SK-N-SH (cell line): ENCODE measurements at regions not wholly inside any gene's neighbourhood (a gene's known extent, or its start where the extent isn't known, plus 50 kb on each side); places are given as distances from the start of the nearest gene placed in this dataset.

Experiments
- CTCF ChIA-PET: fragments of 300-600, 350-600 bp; formaldehyde crosslinking; extraction: SDS; loops from one replicate; lab custom pipeline; 2021; lab: Yijun Ruan, JAX
- POLR2A ChIA-PET: fragments of 350-600 bp; sonication (Branson Sonifier 250); formaldehyde crosslinking; extraction: SDS; loops from one replicate; lab custom pipeline; 2020; ENCODE audit warnings: antibody characterized with exemption, inconsistent platforms; lab: Yijun Ruan, JAX
- DNase-seq: peaks from one replicate; pipeline ENCODE4 v3.0.0; 2012
- H2AFZ ChIP-seq: fragments of 200-600 bp; sonication (generic); 2 replicates; pipeline ENCODE4 v1.8.1; 2016; ENCODE audit warnings: antibody characterized with exemption, mild to moderate bottlenecking, low read depth
- H3F3A ChIP-seq: fragments of 200-600 bp; sonication (generic); replicated peaks from 2 replicates; pipeline ENCODE3; 2016; ENCODE audit warnings: antibody characterized with exemption, mild to moderate bottlenecking; ENCODE audit not compliant: insufficient read depth
- H3K27ac ChIP-seq, 2 experiments: fragments of 200-500 bp in 1 of 2; fragments of 200-600 bp in 1 of 2; sonication (Bioruptor generic) in 1 of 2; sonication (generic), shearing (Covaris generic) in 1 of 2; 2 replicates each; pipeline versions ENCODE4 v1.5.1 to v1.6.1; 2014 to 2016; ENCODE audit warnings: low read depth in 2 of 2, inconsistent platforms in 1 of 2, low read length in 1 of 2, mild to moderate bottlenecking in 1 of 2, mixed read lengths in 1 of 2
- H3K27me3 ChIP-seq: fragments of 200-600 bp; sonication (generic), shearing (Covaris generic); 2 replicates; pipeline ENCODE4 v1.6.1; 2016; ENCODE audit warnings: mixed run types; ENCODE audit not compliant: insufficient read depth
- H3K36me3 ChIP-seq, 2 experiments: fragments of 200-500 bp in 1 of 2; fragments of 200-600 bp in 1 of 2; sonication (Bioruptor generic) in 1 of 2; sonication (generic) in 1 of 2; replicated peaks in 1 of 2; 2 replicates each; pipeline versions ENCODE3 to v1.5.1; 2014 to 2016; ENCODE audit warnings: low read length in 1 of 2, mild to moderate bottlenecking in 1 of 2; ENCODE audit not compliant: insufficient read depth in 2 of 2, control insufficient read depth in 1 of 2
- H3K4me1 ChIP-seq, 2 experiments: fragments of 200-500 bp in 1 of 2; fragments of 200-600 bp in 1 of 2; sonication (Bioruptor generic) in 1 of 2; sonication (generic), shearing (Covaris generic) in 1 of 2; 2 replicates each; pipeline versions ENCODE4 v1.5.1 to v1.6.1; 2014 to 2016; ENCODE audit warnings: low read depth in 1 of 2, low read length in 1 of 2, mixed run types in 1 of 2; ENCODE audit not compliant: insufficient read depth in 2 of 2, control insufficient read depth in 1 of 2
- H3K4me2 ChIP-seq: fragments of 200-600 bp; sonication (generic), shearing (Covaris generic); 2 replicates; pipeline ENCODE4 v1.6.1; 2017; ENCODE audit warnings: mixed run types
- H3K4me3 ChIP-seq, 2 experiments: fragments of 200-500 bp in 1 of 2; fragments of 200-600 bp in 1 of 2; sonication (Bioruptor generic) in 1 of 2; sonication (generic), shearing (Covaris generic) in 1 of 2; 2 replicates each; pipeline versions ENCODE4 v1.5.1 to v1.8.1; 2014 to 2016; ENCODE audit warnings: low read depth in 2 of 2, inconsistent platforms in 1 of 2, low read length in 1 of 2, mild to moderate bottlenecking in 1 of 2, mixed read lengths in 1 of 2, moderate library complexity in 1 of 2
- H3K79me2 ChIP-seq: fragments of 200-600 bp; sonication (generic); 2 replicates; pipeline ENCODE4 v1.8.1; 2017; ENCODE audit warnings: mild to moderate bottlenecking; ENCODE audit not compliant: insufficient read depth
- H3K9ac ChIP-seq: fragments of 200-600 bp; sonication (generic); 2 replicates; pipeline ENCODE4 v1.6.1; 2017; ENCODE audit warnings: mixed run types
- H3K9me2 ChIP-seq: fragments of 200-600 bp; sonication (generic); 2 replicates; pipeline ENCODE4 v1.6.1; 2017; ENCODE audit warnings: mixed run types
- H3K9me3 ChIP-seq: fragments of 200-600 bp; sonication (generic); 2 replicates; pipeline ENCODE4 v1.6.1; 2017; ENCODE audit warnings: mixed run types, mild to moderate bottlenecking, moderate library complexity
- H4K20me1 ChIP-seq: fragments of 200-600 bp; sonication (generic); 2 replicates; pipeline ENCODE4 v1.6.1; 2017; ENCODE audit warnings: mild to moderate bottlenecking, mixed run types; ENCODE audit not compliant: insufficient read depth
- FOSL2 ChIP-seq: IDR thresholded peaks from 2 replicates; pipeline ENCODE4 v1.4.0; 2012; ENCODE audit warnings: low read depth, mild to moderate bottlenecking, moderate library complexity, borderline replicate concordance
- FOXM1 ChIP-seq: IDR thresholded peaks from 2 replicates; pipeline ENCODE4 v1.4.0; 2012; ENCODE audit warnings: low read depth, mild to moderate bottlenecking
- IRF3 ChIP-seq: fragments of 150-350 bp; IDR thresholded peaks from 2 replicates; pipeline ENCODE4 v1.6.1; 2016; ENCODE audit warnings: mild to moderate bottlenecking, low read depth, low read length
- MAX ChIP-seq: IDR thresholded peaks from 2 replicates; pipeline ENCODE4 v1.4.0; 2012; ENCODE audit warnings: low read depth
- MEF2A ChIP-seq: IDR thresholded peaks from 2 replicates; pipeline ENCODE4 v1.4.0; 2012; ENCODE audit warnings: low read depth, borderline replicate concordance
- RAD21 ChIP-seq: IDR thresholded peaks from 2 replicates; pipeline ENCODE4 v1.6.1; 2012; ENCODE audit warnings: mild to moderate bottlenecking, low read length
- TCF12 ChIP-seq: IDR thresholded peaks from 2 replicates; pipeline ENCODE4 v1.4.0; 2012
- USF1 ChIP-seq: IDR thresholded peaks from 2 replicates; pipeline ENCODE4 v1.4.0; 2012; ENCODE audit warnings: low read depth, borderline replicate concordance
- YY1 ChIP-seq: IDR thresholded peaks from 2 replicates; pipeline ENCODE4 v1.4.0; 2012; ENCODE audit warnings: low read depth, mild to moderate bottlenecking
- WGBS: methylation state at CpG from one replicate; pipeline ENCODE4 v1.1.6; 2017; ENCODE audit warnings: low lambda C conversion rate; 5-methylcytosine and 5-hydroxymethylcytosine counted together

GRCh38 chr11:43557553-43558110, 122.9 kb upstream of the HSD17B12 start:
- no peak for DNase-seq
- no peak overlapping the region for H3K4me2 ChIP-seq
- no peaks in the 10 kb centered on the region for H3K79me2 ChIP-seq
- H3K9me3 ChIP-seq: no peaks in the 10 kb centered on the region
- no peaks in the 10 kb centered on the region for H3K36me3 ChIP-seq
- H3K27me3 ChIP-seq: peaks cover 18% of the 10 kb centered on the region; the same call in 1 of the 2 replicates
- no peaks in the 10 kb centered on the region for H3K9me2 ChIP-seq
- no peak overlapping the region for H2AFZ ChIP-seq
- CTCF ChIA-PET: interaction anchor here (0.9 to 4.5 kb wide), 5 partner anchors 10 to 54 kb away, joined by 3 to 57 read pairs (median 16); no protein-coding TSS in a partner anchor
- H3K9ac ChIP-seq: no peak overlapping the region
- TF ChIP-seq RAD21: peak; percentile 23; the same call in 1 of the 2 replicates
- no peak for TF ChIP-seq FOXM1
- TF ChIP-seq USF1: no peak
- no peak for TF ChIP-seq YY1
- no peak for TF ChIP-seq FOSL2
- no peaks in the 10 kb centered on the region for H4K20me1 ChIP-seq
- 23% methylated on average over 13 of the region's 13 CpGs for WGBS
- H3F3A ChIP-seq: no peaks in the 10 kb centered on the region
- POLR2A ChIA-PET: no interaction called here
- H3K27ac ChIP-seq: no peak overlapping the region
- H3K4me1 ChIP-seq: peaks cover 0 to 2% of the 10 kb centered on the region in 2 experiments; a peak in 2 of 4 replicates
- no peak overlapping the region for H3K4me3 ChIP-seq

GRCh38 chr11:43558146-43558545, 122.4 kb upstream of the HSD17B12 start:
- Histone ChIP-seq H3F3A (no peaks in the 10 kb centered on the region), H3K4me1 (peaks cover 0 to 2% of the 10 kb centered on the region in 2 experiments; a peak in 2 of 4 replicates), H3K36me3 (no peaks in the 10 kb centered on the region), H4K20me1 (no peaks in the 10 kb centered on the region), H3K4me3 (no peak overlapping the region), H3K79me2 (no peaks in the 10 kb centered on the region), H2AFZ (no peak overlapping the region), H3K27ac (no peak overlapping the region), H3K4me2 (no peak overlapping the region), H3K9me3 (no peaks in the 10 kb centered on the region), H3K9ac (no peak overlapping the region), H3K9me2 (no peaks in the 10 kb centered on the region)
- CTCF ChIA-PET: interaction anchor here (0.7 to 4.5 kb wide), 6 partner anchors 9 to 243 kb away, joined by 3 to 57 read pairs (median 10); no protein-coding TSS in a partner anchor
- WGBS: 20% methylated on average over 5 of the region's 5 CpGs
- TF ChIP-seq IRF3 (no peak), TCF12 (no peak), MEF2A (no peak), MAX (no peak)
- TF ChIP-seq, all 33 proteins: peak for 0
- POLR2A ChIA-PET: no interaction called here
- no peak for DNase-seq
- H3K27me3 ChIP-seq: peaks cover 18% of the 10 kb centered on the region; the same call in 1 of the 2 replicates
